H1 (cell line): ENCODE measurements at regions not wholly inside any gene's neighbourhood (a gene's known extent, or its start where the extent isn't known, plus 50 kb on each side); places are given as distances from the start of the nearest gene placed in this dataset.

Experiments used
- BACH1 ChIP-seq: IDR thresholded peaks from 2 replicates; pipeline ENCODE4 v1.6.1; 2012; ENCODE audit warnings: low read length, improper control_type of control experiment
- BRCA1 ChIP-seq: IDR thresholded peaks from 2 replicates; pipeline ENCODE4 v1.6.1; 2012; ENCODE audit warnings: low read depth, low read length, improper control_type of control experiment
- CEBPB ChIP-seq: IDR thresholded peaks from 2 replicates; pipeline ENCODE4 v1.6.1; 2012; ENCODE audit warnings: low read depth, low read length
- CHD2 ChIP-seq: IDR thresholded peaks from 2 replicates; pipeline ENCODE4 v1.6.1; 2012; ENCODE audit warnings: low read length, improper control_type of control experiment
- CTCF ChIP-seq, 3 experiments: IDR thresholded peaks; 1 replicate in 2 of 3; 2 replicates in 1 of 3; pipeline versions ENCODE4 v1.5.1 to v1.6.1; 2011; ENCODE audit warnings: low read length in 3 of 3, mild to moderate bottlenecking in 3 of 3, inconsistent platforms in 2 of 3, low read depth in 1 of 3, moderate library complexity in 1 of 3; ENCODE audit not compliant: insufficient read depth in 1 of 3; ENCODE audit errors: control extremely low read depth in 1 of 3
- MAFK ChIP-seq: IDR thresholded peaks from 2 replicates; pipeline ENCODE4 v1.6.1; 2012; ENCODE audit warnings: low read depth, mild to moderate bottlenecking, improper control_type of control experiment, low read length
- POLR2A ChIP-seq, 2 experiments: IDR thresholded peaks; 1 replicate in 1 of 2; 2 replicates in 1 of 2; pipeline ENCODE4 v1.6.1; 2011; ENCODE audit warnings: low read depth in 2 of 2, low read length in 2 of 2, mild to moderate bottlenecking in 2 of 2; ENCODE audit errors: control extremely low read depth in 1 of 2
- RAD21 ChIP-seq, 2 experiments: IDR thresholded peaks in 1 of 2; conservative IDR thresholded peaks in 1 of 2; 2 replicates each; pipeline ENCODE4 v1.6.1; 2011; ENCODE audit warnings: low read depth in 2 of 2, low read length in 2 of 2, improper control_type of control experiment in 1 of 2, inconsistent platforms in 1 of 2, mild to moderate bottlenecking in 1 of 2, moderate library complexity in 1 of 2
- SRF ChIP-seq: IDR thresholded peaks from 2 replicates; pipeline ENCODE4 v1.6.1; 2011; ENCODE audit warnings: mild to moderate bottlenecking, low read depth, low read length, moderate library complexity
- YY1 ChIP-seq: IDR thresholded peaks from 2 replicates; pipeline ENCODE4 v1.6.1; 2011; ENCODE audit warnings: low read depth, mild to moderate bottlenecking, low read length

DNA sequence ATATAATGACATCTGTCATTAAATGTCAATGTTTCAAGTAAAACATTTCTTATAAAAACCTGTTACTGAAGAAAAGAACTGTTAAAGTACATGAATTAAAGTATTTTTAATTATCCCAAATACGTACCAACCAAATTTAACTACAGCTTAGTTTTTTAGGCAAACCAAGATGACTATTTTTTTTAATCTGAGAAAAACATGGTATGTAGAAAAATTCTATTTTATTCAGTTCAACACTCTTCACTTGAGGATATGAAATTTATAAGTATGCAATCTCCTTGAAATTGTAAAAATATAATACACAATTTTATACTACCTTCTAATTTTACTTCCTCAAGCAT is 75.3 kb upstream of the IFNE start:
- TF ChIP-seq RAD21 (IDR thresholded peaks at IDR 0.05 in 1 of 2, conservative IDR thresholded peaks at IDR 0.05 in 1 of 2; ENCODE audit: low read depth in 2 of 2, low read length in 2 of 2) (no peak), CTCF (IDR thresholded peaks at IDR 0.05; ENCODE audit: control extremely low read depth in 1 of 3, insufficient read depth in 1 of 3, low read depth in 1 of 3, low read length in 3 of 3) (no peak), CEBPB (no peak), MAFK (no peak), BACH1 (no peak), YY1 (no peak), BRCA1 (no peak), SRF (no peak), POLR2A (IDR thresholded peaks at IDR 0.05; ENCODE audit: control extremely low read depth in 1 of 2, low read depth in 2 of 2, low read length in 2 of 2) (no peak), CHD2 (no peak)
